Iris pigment epithelial cell (primary cell): ENCODE measurements at regions not wholly inside any gene's neighbourhood (a gene's known extent, or its start where the extent isn't known, plus 50 kb on each side); places are given as distances from the start of the nearest gene placed in this dataset.

Experiments used
- DNase-seq: peaks from one replicate; pipeline ENCODE4 v3.0.0-alpha.2; 2011; ENCODE audit warnings: low read depth

GRCh38 chr12:107525063-107525718 is 160.4 kb upstream of the PWP1 start:
- no peak for DNase-seq

- DNase-seq = no peak
Observed at GRCh38 chr12:107525719-107526554, 159.7 kb upstream of the PWP1 start.

GRCh38 chr12:107526555-107527180 is 158.9 kb upstream of the PWP1 start:
- DNase-seq = no peak

GRCh38 chr12:107528731-107529365 is 156.8 kb upstream of the PWP1 start:
- no peak for DNase-seq

- no peak for DNase-seq
Observed at GRCh38 chr12:107529991-107530390, 155.6 kb upstream of the PWP1 start.

- DNase-seq = no peak
Observed at GRCh38 chr12:107530701-107531100, 154.9 kb upstream of the PWP1 start.

- no peak for DNase-seq
Observed at GRCh38 chr12:107533218-107533617, 152.4 kb upstream of the PWP1 start.

GRCh38 chr12:107536613-107537012 is 149.0 kb upstream of the PWP1 start:
- no peak for DNase-seq

- DNase-seq = no peak
Observed at GRCh38 chr12:107537464-107538119, 148.0 kb upstream of the PWP1 start.

- no peak for DNase-seq
Observed at GRCh38 chr12:107539196-107539939, 146.2 kb upstream of the PWP1 start.

GRCh38 chr12:107541001-107541705 is 144.4 kb upstream of the PWP1 start:
- no peak for DNase-seq

- DNase-seq = no peak
Observed at GRCh38 chr12:107543416-107543815, 142.2 kb upstream of the PWP1 start.

GRCh38 chr12:107543841-107544240 is 141.8 kb upstream of the PWP1 start:
- DNase-seq = no peak

- DNase-seq = no peak
Observed at GRCh38 chr12:107544937-107545336, 140.7 kb upstream of the PWP1 start.

- no peak for DNase-seq
Observed at GRCh38 chr12:107545737-107546353, 139.8 kb upstream of the PWP1 start.

- no peak for DNase-seq
Observed at GRCh38 chr12:107547389-107547788, 138.2 kb upstream of the PWP1 start.

- no peak for DNase-seq
Observed at GRCh38 chr12:107549651-107550480, 135.7 kb upstream of the PWP1 start.

- no peak for DNase-seq
Observed at GRCh38 chr12:107551434-107551833, 134.2 kb upstream of the PWP1 start.

GRCh38 chr12:107552263-107552662 is 133.3 kb upstream of the PWP1 start:
- no peak for DNase-seq
